ENCODE measurements at regions not wholly inside any gene's neighbourhood (a gene's known extent, or its start where the extent isn't known, plus 50 kb on each side); places are given as distances from the start of the nearest gene placed in this dataset.

GRCh38 chr11:91244912-91245311 is 979.7 kb upstream of the FAT3 start:
- TF ChIP-seq CTCF (IDR thresholded peaks at IDR 0.05) (no peak), POLR2A (IDR thresholded peaks at IDR 0.05) (no peak)
